ENCODE measurements at regions not wholly inside any gene's neighbourhood (a gene's known extent, or its start where the extent isn't known, plus 50 kb on each side); places are given as distances from the start of the nearest gene placed in this dataset.

DNA sequence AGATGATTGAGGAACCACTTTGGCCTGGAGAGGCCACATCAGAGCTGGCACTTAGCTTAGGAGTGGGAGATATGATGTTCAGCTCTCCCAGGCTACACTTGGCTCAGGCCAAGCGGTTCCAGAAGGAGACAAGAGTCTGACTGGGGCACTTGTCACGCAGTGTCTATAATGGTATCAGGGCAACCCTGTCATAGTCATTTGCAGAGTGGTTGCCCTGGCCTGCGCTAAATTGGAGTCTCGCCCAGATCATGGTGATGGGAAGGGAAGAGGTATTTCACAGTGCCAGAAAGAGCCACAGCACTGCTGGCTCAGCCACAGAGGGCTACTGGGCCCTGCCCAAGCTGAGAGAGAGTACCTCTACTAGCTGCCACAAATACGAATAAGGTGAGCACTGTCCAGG lies 186.9 kb upstream of the CRBN start:
- no peak overlapping the region for H3K4me3 Mint-ChIP-seq
- TF ChIP-seq, protein P1, sequence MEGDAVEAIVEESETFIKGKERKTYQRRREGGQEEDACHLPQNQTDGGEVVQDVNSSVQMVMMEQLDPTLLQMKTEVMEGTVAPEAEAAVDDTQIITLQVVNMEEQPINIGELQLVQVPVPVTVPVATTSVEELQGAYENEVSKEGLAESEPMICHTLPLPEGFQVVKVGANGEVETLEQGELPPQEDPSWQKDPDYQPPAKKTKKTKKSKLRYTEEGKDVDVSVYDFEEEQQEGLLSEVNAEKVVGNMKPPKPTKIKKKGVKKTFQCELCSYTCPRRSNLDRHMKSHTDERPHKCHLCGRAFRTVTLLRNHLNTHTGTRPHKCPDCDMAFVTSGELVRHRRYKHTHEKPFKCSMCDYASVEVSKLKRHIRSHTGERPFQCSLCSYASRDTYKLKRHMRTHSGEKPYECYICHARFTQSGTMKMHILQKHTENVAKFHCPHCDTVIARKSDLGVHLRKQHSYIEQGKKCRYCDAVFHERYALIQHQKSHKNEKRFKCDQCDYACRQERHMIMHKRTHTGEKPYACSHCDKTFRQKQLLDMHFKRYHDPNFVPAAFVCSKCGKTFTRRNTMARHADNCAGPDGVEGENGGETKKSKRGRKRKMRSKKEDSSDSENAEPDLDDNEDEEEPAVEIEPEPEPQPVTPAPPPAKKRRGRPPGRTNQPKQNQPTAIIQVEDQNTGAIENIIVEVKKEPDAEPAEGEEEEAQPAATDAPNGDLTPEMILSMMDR (IDR thresholded peaks at IDR 0.05) = no peak
- no peak for TF ChIP-seq EZH2 (IDR thresholded peaks at IDR 0.05; ENCODE audit: borderline replicate concordance, insufficient read depth, low read depth, low read length, poor library complexity, severe bottlenecking)
- Histone ChIP-seq H2AFZ (ENCODE audit: insufficient read depth, low read depth, low read length, poor library complexity, severe bottlenecking) (no peak overlapping the region), H3K4me2 (replicated peaks; ENCODE audit: low read depth, low read length, poor library complexity, severe bottlenecking) (no peak overlapping the region), H3K4me3 (ENCODE audit: control extremely low read depth in 1 of 5, extremely low read depth in 1 of 5, insufficient read depth in 1 of 5, low read depth in 2 of 5, low read length in 4 of 5) (no peak overlapping the region), H3K9ac (ENCODE audit: low read length) (no peak overlapping the region), H3K9me3 (ENCODE audit: control extremely low read depth in 1 of 3, control insufficient read depth in 2 of 3, insufficient read depth in 1 of 3, low read length in 2 of 3) (no peaks in the 10 kb centered on the region), H3K79me2 (ENCODE audit: control insufficient read depth, insufficient read depth, low read length) (no peaks in the 10 kb centered on the region), H4K20me1 (ENCODE audit: control insufficient read depth, insufficient read depth, low read length, poor library complexity, severe bottlenecking) (no peaks in the 10 kb centered on the region), H3K27me3 (replicated peaks in 1 of 4; ENCODE audit: control extremely low read depth in 1 of 4, control insufficient read depth in 3 of 4, insufficient read depth in 4 of 4, low read length in 3 of 4) (no peaks in the 10 kb centered on the region), H3K27ac (ENCODE audit: low read length in 2 of 2) (no peak overlapping the region), H3K36me3 (replicated peaks in 1 of 2; ENCODE audit: control extremely low read depth in 1 of 2, control insufficient read depth in 1 of 2, extremely low read depth in 1 of 2, insufficient read depth in 2 of 2, low read length in 1 of 2) (no peaks in the 10 kb centered on the region), H3K4me1 (ENCODE audit: control insufficient read depth in 2 of 2, insufficient read depth in 2 of 2, low read length in 2 of 2) (no peaks in the 10 kb centered on the region)
- 70% methylated on average over 4 of the region's 5 CpGs for WGBS (ENCODE audit: insufficient coverage)
- intact Hi-C loops (cut with micrococcal nuclease) = no loop called here
- H3K4me1 Mint-ChIP-seq = no peaks in the 10 kb centered on the region
- no peak overlapping the region for H3K27ac Mint-ChIP-seq
- H3K27me3 Mint-ChIP-seq = no peaks in the 10 kb centered on the region
- ChIA-PET POLR2A (no interaction called here), CTCF (no interaction called here)
- ATAC-seq (ENCODE audit: low read depth) = no peak
- no peaks in the 10 kb centered on the region for H3K9me3 Mint-ChIP-seq (ENCODE audit: insufficient read depth)
- DNase-seq = no peak

DNA sequence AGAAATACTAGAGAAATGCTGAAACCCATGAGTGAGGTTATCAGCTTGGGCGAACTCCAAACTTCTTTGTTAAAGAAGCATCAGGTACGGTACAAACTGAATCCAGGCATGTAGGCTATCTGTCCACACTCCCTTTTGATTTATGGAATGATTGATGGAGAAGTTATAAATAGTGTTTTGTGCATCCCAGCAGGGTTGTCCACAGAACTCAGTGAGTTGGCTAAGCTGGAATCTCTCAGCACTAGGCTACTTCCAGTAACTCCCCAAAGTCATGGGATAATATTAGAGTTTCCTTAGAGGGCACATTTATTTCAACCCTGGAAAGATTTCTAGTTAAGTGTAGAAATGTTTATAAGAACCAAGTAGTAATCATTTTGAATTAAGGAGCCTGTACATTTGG lies 186.2 kb upstream of the CRBN start:
- Histone ChIP-seq H4K20me1 (ENCODE audit: control insufficient read depth, insufficient read depth, low read length, poor library complexity, severe bottlenecking) (no peaks in the 10 kb centered on the region), H2AFZ (ENCODE audit: insufficient read depth, low read depth, low read length, poor library complexity, severe bottlenecking) (no peak overlapping the region), H3K4me3 (ENCODE audit: control extremely low read depth in 1 of 5, extremely low read depth in 1 of 5, insufficient read depth in 1 of 5, low read depth in 2 of 5, low read length in 4 of 5) (no peak overlapping the region), H3K36me3 (replicated peaks in 1 of 2; ENCODE audit: control extremely low read depth in 1 of 2, control insufficient read depth in 1 of 2, extremely low read depth in 1 of 2, insufficient read depth in 2 of 2, low read length in 1 of 2) (no peaks in the 10 kb centered on the region), H3K9ac (ENCODE audit: low read length) (no peak overlapping the region), H3K9me3 (ENCODE audit: control extremely low read depth in 1 of 3, control insufficient read depth in 2 of 3, insufficient read depth in 1 of 3, low read length in 2 of 3) (no peaks in the 10 kb centered on the region), H3K27ac (ENCODE audit: low read length in 2 of 2) (no peak overlapping the region), H3K27me3 (replicated peaks in 1 of 4; ENCODE audit: control extremely low read depth in 1 of 4, control insufficient read depth in 3 of 4, insufficient read depth in 4 of 4, low read length in 3 of 4) (no peaks in the 10 kb centered on the region), H3K79me2 (ENCODE audit: control insufficient read depth, insufficient read depth, low read length) (no peaks in the 10 kb centered on the region), H3K4me1 (ENCODE audit: control insufficient read depth in 2 of 2, insufficient read depth in 2 of 2, low read length in 2 of 2) (no peaks in the 10 kb centered on the region), H3K4me2 (replicated peaks; ENCODE audit: low read depth, low read length, poor library complexity, severe bottlenecking) (no peak overlapping the region)
- 90% methylated on average over 2 of the region's 2 CpGs for WGBS (ENCODE audit: insufficient coverage)
- CTCF ChIA-PET = no interaction called here
- no peaks in the 10 kb centered on the region for H3K9me3 Mint-ChIP-seq (ENCODE audit: insufficient read depth)
- H3K4me1 Mint-ChIP-seq = no peaks in the 10 kb centered on the region
- no peak overlapping the region for H3K4me3 Mint-ChIP-seq
- TF ChIP-seq, protein P1 (IDR thresholded peaks at IDR 0.05) = no peak
- no peak for TF ChIP-seq EZH2 (IDR thresholded peaks at IDR 0.05; ENCODE audit: borderline replicate concordance, insufficient read depth, low read depth, low read length, poor library complexity, severe bottlenecking)
- intact Hi-C loops (cut with micrococcal nuclease) = no loop called here
- DNase-seq (no peak), ATAC-seq (ENCODE audit: low read depth) (no peak)
- H3K27ac Mint-ChIP-seq = no peak overlapping the region
- H3K27me3 Mint-ChIP-seq = no peaks in the 10 kb centered on the region
- POLR2A ChIA-PET = no interaction called here

Data from B cell (primary cell).